Testis (tissue), 2 donors: ENCODE measurements at regions not wholly inside any gene's neighbourhood (a gene's known extent, or its start where the extent isn't known, plus 50 kb on each side); places are given as distances from the start of the nearest gene placed in this dataset.

ENCODE experiments used
- DNase-seq: peaks from one replicate; pipeline ENCODE4 v3.0.0-alpha.2; 2019
- H3K27ac ChIP-seq, 2 donors: fragments of 200-600 bp; sonication (generic); one replicate each; pipeline ENCODE4 v1.5.1; 2019
- H3K27me3 ChIP-seq: fragments of 200-600 bp; sonication (generic); one replicate; pipeline ENCODE4 v1.5.1; 2019
- H3K36me3 ChIP-seq: fragments of 200-600 bp; sonication (generic); one replicate; pipeline ENCODE4 v1.5.1; 2017; ENCODE audit warnings: low read depth; ENCODE audit errors: missing control alignments
- H3K4me1 ChIP-seq: fragments of 200-600 bp; sonication (generic); one replicate; pipeline ENCODE4 v1.5.1; 2019
- H3K4me3 ChIP-seq, 2 donors: fragments of 200-600 bp; sonication (generic); one replicate each; pipeline ENCODE4 v1.5.1; 2017 to 2019
- H3K9me3 ChIP-seq: fragments of 200-600 bp; sonication (generic); one replicate; pipeline ENCODE4 v1.5.1; 2017
- POLR2A ChIP-seq: fragments of 450-650 bp; IDR thresholded peaks from one replicate; pipeline ENCODE4 v1.6.1; 2017; ENCODE audit warnings: antibody characterized with exemption, mild to moderate bottlenecking, moderate library complexity
- WGBS, 2 donors: methylation state at CpG; one replicate each; pipeline ENCODE4 v1.1.5; 2018; 5-methylcytosine and 5-hydroxymethylcytosine counted together
- intact Hi-C: fragments of 100-400 bp; cut with DNase I; formaldehyde crosslinking; loops from one replicate; pipeline ENCODE4 v1.15.1; 2023; ENCODE audit warnings: low total_unique reads
- TF ChIP-seq, protein P1 (sequence below), 3 experiments: fragments of 450-650 bp in 2 of 3; fragments of 200-600 bp in 1 of 3; sonication (generic) in 1 of 3; IDR thresholded peaks; one replicate each; pipeline ENCODE4 v1.5.1; 2016 to 2019; ENCODE audit warnings: antibody characterized with exemption in 3 of 3, mild to moderate bottlenecking in 2 of 3, moderate library complexity in 1 of 3

DNA sequence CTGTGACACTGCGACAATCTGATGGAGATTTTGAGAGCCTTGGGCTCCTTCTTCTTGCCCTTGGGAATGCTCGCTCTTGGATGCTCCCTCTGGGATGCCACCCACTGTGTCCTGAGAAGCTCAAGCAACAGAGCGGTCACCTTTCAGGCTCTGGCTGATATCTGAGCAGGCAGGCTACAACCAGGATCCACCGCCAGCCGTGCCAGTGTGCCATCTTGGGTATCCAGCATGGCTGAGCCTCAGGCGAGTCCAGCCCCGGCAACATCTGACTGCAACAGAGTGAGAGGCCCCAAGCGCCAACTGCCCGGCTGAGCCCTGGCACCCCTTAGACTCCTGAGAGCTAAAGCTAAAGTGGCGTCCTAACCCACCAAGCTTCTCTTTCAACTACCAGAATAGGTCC lies 202.1 kb downstream of the IRX2 start:
- Histone ChIP-seq H3K9me3 (no peaks in the 10 kb centered on the region), H3K27ac (no peak overlapping the region), H3K4me1 (no peaks in the 10 kb centered on the region), H3K27me3 (no peaks in the 10 kb centered on the region), H3K4me3 (no peak overlapping the region), H3K36me3 (no peaks in the 10 kb centered on the region)
- 86 to 89% methylated on average over 4 to 10 of the region's 10 CpGs for WGBS, 2 donors
- DNase-seq: no peak
- intact Hi-C loops: no loop called here
- TF ChIP-seq POLR2A: no peak
- TF ChIP-seq, protein P1, sequence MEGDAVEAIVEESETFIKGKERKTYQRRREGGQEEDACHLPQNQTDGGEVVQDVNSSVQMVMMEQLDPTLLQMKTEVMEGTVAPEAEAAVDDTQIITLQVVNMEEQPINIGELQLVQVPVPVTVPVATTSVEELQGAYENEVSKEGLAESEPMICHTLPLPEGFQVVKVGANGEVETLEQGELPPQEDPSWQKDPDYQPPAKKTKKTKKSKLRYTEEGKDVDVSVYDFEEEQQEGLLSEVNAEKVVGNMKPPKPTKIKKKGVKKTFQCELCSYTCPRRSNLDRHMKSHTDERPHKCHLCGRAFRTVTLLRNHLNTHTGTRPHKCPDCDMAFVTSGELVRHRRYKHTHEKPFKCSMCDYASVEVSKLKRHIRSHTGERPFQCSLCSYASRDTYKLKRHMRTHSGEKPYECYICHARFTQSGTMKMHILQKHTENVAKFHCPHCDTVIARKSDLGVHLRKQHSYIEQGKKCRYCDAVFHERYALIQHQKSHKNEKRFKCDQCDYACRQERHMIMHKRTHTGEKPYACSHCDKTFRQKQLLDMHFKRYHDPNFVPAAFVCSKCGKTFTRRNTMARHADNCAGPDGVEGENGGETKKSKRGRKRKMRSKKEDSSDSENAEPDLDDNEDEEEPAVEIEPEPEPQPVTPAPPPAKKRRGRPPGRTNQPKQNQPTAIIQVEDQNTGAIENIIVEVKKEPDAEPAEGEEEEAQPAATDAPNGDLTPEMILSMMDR (IDR thresholded peaks at IDR 0.05): no peak

GRCh38 chr5:2546938-2547337 lies 204.5 kb downstream of the IRX2 start:
- 86 to 90% methylated on average over 14 of the region's 14 CpGs for WGBS, 2 donors
- TF ChIP-seq, protein P1 (IDR thresholded peaks at IDR 0.05): no peak
- TF ChIP-seq POLR2A: no peak
- intact Hi-C loops: no loop called here
- Histone ChIP-seq H3K4me1 (no peaks in the 10 kb centered on the region), H3K4me3 (no peak overlapping the region), H3K27ac (no peak overlapping the region), H3K36me3 (no peaks in the 10 kb centered on the region), H3K27me3 (no peaks in the 10 kb centered on the region), H3K9me3 (no peaks in the 10 kb centered on the region)
- no peak for DNase-seq

DNA sequence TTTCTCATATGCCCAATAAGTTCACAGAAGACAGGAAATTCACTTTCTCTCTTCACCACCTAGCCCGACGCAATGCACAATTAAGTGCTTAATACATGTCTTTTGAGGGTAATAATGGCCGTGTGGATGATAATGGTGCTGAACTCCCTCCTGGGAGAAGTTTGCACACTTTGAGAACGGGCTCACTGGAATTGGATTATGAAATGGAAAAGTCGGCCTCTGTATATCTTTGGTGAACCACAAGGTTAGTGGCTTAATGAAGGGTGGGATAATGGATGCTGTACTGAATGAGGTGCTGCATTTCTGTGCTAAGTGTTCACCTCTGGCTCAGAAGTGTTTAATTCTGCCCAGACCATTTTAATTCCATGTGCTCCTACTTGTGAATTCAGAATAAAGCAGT lies 207.5 kb downstream of the IRX2 start:
- intact Hi-C loops: no loop called here
- no peaks in the 10 kb centered on the region for H3K9me3 ChIP-seq
- no peaks in the 10 kb centered on the region for H3K36me3 ChIP-seq
- H3K27me3 ChIP-seq: no peaks in the 10 kb centered on the region
- no peaks in the 10 kb centered on the region for H3K4me1 ChIP-seq
- no peak overlapping the region for H3K4me3 ChIP-seq
- TF ChIP-seq POLR2A: no peak
- TF ChIP-seq, protein P1 (IDR thresholded peaks at IDR 0.05): no peak
- DNase-seq: no peak
- no peak overlapping the region for H3K27ac ChIP-seq
- 83 to 84% methylated on average over 5 of the region's 5 CpGs for WGBS, 2 donors

- TF ChIP-seq POLR2A: no peak
- TF ChIP-seq, protein P1 (IDR thresholded peaks at IDR 0.05): no peak
Measured at GRCh38 chr5:2542821-2543220, 208.7 kb downstream of the IRX2 start.

DNA sequence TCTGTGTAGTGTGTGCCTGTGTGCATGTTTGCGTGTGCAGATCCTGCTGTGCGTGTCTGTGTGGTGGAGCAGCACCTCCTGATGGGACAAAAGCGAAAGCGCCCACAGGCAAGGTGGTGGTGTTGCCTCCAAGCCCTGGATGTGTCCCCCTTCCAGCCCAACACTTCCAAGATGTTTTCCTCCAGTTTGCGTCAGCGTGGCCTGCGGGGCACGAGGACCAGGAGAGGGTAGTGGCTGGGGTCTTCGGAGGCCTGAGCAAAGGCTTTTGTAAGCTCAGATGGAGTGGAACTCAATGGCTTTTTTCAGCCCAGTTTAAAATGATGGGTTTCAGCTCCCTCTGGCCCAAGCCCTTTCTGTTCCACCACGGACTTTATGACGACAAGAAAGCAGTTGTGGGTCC lies 209.5 kb downstream of the IRX2 start:
- TF ChIP-seq, protein P1 (IDR thresholded peaks at IDR 0.05): no peak
- TF ChIP-seq POLR2A: no peak
- Histone ChIP-seq H3K4me3 (no peak overlapping the region), H3K27me3 (no peaks in the 10 kb centered on the region), H3K4me1 (no peaks in the 10 kb centered on the region), H3K27ac (no peak overlapping the region), H3K9me3 (no peaks in the 10 kb centered on the region), H3K36me3 (no peaks in the 10 kb centered on the region)
- WGBS, 2 donors: 92 to 93% methylated on average over 9 to 11 of the region's 11 CpGs
- intact Hi-C loops: no loop called here
- no peak for DNase-seq

More at GRCh38 chr5:2542821-2543220, 208.7 kb downstream of the IRX2 start:
- no peak overlapping the region for H3K4me3 ChIP-seq
- no peak overlapping the region for H3K27ac ChIP-seq
- DNase-seq: no peak
- H3K27me3 ChIP-seq: no peaks in the 10 kb centered on the region
- H3K36me3 ChIP-seq: no peaks in the 10 kb centered on the region
- no peaks in the 10 kb centered on the region for H3K9me3 ChIP-seq
- H3K4me1 ChIP-seq: no peaks in the 10 kb centered on the region
- intact Hi-C loops: no loop called here
- WGBS, 2 donors: 73 to 81% methylated on average over 6 to 8 of the region's 8 CpGs
